ENCODE measurements at regions not wholly inside any gene's neighbourhood (a gene's known extent, or its start where the extent isn't known, plus 50 kb on each side); places are given as distances from the start of the nearest gene placed in this dataset.
"Not testable (repeated sequence)": the region's sequence is repeated elsewhere in the genome, so short reads cannot be mapped to it uniquely, and the experiment has no call there.

DNA sequence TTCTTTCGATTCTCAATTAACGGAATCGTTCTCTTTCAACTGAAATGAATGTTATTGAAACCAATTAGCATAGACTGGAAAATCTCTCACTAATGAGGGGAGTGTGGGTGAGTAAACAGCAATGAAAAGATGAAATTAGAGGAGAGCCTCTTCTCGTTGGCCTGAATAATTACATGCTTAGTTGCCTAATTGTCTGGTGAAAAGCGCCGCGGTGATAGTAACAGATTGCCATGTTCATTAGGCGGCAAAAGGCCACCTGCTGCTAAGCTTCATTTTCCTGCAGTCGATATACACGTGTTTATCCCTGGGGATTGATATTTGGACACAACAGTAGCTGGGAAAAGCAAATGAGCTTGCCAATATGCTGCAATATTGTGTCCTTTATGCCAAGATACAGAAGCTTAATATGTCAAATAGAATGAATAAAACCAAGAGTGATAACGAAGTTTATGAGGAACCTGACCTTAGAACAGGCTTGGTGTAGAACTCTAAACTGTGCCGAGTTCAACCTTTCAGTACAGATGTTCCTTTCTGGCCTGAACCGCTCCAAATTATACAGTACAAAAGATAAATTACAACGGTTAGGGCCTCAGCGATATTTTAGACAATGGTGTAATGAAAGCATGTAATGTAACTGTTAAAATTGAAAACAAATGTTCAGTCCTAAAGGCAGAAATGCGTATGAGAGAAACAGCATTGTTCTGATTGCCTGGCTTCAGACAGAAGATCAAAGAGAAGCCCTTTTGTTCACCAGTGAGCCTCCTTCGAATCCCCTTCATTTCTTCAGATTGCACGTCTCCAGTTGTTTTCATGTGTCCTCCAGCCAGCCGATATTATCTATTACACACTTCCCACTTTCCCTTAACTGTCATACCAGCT lies 185.2 kb downstream of the SHOX2 start:
- DNase-seq (ENCODE audit: low read depth): no peak

DNA sequence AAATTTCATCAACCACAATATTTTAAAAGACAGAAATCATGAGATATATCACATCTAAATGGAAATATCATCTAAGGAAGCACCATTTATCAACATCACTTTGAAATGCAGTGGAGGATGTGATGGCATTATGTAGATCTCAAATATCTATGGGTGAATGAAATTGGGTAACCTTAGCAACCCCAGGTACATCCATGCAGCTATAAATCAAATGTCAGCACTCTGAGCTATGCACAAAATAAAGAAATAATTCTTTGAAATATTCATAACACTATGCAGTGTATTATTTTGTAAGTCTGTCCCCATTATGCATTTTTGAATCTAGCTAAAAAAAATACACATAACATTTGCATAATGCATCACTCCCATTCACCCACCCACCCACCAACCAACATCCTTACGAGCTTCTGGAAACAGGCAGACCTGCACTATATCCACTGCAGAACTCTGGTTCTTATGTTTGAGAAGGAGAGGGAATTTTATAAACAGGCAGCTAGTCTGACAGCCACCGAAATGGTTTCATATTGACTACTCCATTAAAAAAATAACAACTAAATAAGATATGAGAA lies 186.8 kb downstream of the SHOX2 start:
- no peak for DNase-seq (ENCODE audit: low read depth)

DNA sequence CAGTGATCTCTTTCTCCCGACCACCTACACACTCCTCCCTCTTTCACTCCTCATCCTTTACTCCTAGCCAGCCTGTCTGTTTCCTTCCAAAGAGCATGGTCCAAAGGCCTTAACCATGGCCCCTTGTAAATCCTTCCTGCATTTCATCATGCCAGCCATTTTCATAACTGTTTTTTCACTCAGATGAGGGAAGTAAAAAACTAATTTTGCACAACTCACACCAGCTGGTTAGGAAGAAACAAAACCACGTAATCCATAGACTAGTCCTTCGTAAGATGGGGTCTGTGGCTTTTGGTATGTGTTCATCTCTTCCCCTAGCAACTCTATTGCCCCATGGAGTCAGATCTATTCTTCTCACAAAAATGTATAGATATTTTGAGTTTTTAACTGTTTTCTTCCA lies 187.8 kb downstream of the SHOX2 start:
- DNase-seq (ENCODE audit: low read depth): no peak

DNA sequence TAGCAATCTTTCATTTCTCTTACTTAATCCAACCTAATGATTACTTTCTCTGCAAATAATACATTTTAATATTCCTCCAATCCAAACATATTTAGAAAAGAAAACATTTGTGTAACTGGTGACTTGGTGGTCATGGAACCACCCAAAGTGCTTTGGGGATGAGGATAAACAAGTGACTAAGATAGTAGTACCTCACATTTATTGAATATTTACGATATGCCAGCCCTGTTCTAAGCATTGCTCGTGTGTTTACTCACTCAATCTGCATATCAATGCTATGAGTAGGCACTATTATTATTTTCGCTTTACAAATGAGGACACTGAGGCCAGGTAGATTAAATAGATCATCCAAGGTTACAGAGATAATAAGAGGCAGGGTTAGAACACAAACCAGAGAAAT lies 189.5 kb downstream of the SHOX2 start:
- DNase-seq (ENCODE audit: low read depth): no peak

DNA sequence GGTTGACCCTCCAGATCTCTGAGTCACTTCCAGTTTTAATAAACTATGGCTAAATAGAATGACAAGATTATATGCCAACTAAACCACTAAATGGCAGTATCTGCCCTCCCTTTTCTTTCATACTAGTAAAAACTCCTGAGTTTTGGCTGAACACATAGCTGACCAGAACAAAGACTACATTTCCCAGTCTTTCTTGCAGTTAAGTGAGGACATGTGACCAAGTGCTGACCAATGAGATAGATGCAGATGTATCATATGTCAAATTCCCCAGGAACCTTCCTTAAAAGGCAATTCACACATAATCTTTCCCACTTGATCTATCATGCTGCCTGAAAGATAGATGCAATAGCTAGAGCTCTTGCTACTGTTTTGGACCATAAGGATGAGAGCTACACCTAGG lies 191.3 kb downstream of the SHOX2 start:
- DNase-seq (ENCODE audit: low read depth): no peak

DNA sequence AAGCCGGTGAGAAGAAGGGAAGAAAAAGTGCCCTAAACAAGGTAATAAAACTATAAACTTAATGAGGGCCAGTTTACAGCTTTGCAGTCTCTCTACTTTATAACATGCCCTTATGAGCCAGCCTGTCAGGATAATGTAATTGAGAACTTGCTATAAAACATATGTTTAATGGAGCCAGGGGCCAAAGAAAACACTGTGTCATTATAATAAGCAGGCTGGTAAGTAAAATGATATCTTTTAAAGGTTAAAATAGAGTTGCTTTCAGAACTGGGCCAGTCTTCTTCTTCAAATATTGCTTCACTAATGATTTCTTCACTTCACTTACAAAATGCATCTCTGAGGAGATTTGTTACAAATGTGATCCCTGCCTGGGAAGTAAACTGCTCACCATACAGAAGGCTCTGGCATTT lies 192.5 kb downstream of the SHOX2 start:
- peak; percentile 3 for DNase-seq (ENCODE audit: low read depth)

DNA sequence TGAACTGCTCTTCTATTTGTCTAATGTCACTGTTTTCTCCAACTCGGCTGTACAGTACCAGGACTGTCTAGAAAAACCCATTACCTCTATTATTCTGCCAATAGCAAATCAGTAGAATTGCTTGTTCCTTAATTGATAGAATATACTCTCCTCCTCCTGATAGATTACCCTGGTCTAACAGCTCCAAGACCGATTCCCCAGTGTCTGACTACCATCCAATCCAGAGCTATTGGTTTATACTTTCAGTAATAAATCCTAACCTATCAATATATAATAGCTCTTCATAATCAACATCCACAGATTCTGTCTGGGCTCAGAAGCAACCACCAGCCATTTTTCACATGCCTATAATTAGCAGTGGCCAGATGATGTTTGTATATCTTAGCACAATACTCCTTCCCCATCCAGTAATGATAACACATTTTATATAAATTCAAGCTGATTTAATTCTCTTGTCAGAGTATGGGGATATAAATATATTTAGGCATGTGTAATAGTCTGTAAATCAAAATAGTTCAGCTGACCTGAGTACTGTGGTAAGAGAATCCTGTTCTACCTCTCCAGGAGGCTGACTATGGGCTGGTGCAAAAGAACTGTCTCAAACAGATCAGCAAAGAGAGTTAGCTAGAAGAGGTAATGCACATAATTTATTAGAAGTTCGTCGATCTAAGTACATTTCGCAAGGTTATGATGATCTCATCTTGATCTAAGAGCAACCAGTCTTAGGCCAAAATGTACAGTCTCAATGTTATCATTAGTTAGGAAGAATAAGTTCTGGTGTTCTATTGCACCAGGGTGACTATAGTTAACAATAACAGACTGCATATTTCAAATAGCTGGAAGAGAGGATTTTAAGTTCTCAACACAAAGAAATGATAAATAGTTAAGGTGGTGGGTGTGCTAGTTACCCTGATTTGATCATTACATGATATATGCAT lies 193.4 kb downstream of the SHOX2 start:
- no peak for DNase-seq (ENCODE audit: low read depth)

DNA sequence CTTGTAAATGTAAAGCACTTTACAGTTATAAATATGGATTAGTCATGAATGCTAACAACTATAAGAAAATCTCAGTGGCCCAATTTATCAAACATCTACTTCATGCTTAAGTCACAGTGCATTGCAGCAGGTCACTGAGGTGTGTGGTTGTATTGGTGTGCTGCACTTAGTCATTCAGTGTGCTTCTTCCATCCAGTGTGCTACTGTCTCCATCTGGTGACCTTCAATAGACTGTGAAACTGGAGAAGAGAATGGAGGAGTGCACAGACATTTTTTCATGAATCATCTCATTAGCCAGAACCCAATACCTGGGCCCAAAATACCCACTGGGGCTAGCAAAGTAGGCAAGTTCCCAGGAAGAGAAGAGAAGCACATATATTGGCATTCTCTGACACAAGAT lies 199.6 kb downstream of the SHOX2 start:
- DNase-seq (ENCODE audit: low read depth): peak; percentile 9

DNA sequence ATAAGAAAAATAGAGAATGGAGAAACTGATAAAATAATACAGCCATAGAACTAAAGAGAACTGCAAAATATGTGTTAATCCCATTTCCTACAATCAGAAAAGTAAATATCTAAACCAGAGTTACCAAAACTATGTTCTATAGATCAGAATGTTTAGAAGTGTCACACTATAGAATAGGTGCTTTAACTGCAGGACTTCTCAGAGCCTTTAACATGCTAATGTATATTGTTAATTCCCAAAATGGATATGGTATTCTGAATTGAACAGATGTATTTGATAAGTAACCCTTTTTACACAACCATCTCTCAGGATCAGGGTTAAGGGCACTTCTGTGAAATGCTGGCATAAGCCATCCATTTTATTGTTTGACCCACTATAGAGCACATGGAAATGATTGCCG lies 200.3 kb downstream of the SHOX2 start:
- DNase-seq (ENCODE audit: low read depth): no peak

DNA sequence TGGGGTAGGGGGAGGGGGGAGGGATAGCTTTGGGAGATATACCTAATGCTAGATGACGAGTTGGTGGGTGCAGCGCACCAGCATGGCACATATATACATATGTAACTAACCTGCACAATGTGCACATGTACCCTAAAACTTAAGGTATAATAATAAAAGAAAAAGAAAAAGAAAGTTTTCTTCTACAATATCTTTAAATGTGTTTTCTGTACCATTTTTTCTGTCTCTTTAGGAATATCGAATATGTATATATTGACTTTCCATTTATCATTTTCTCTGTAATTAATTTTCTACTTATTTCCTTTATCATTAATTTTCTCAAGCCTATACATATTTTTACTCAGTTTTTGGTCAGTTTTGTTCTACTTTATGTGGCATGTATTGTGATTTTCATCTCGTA lies 203.5 kb downstream of the SHOX2 start:
- DNase-seq (ENCODE audit: low read depth): not testable (repeated sequence)

DNA sequence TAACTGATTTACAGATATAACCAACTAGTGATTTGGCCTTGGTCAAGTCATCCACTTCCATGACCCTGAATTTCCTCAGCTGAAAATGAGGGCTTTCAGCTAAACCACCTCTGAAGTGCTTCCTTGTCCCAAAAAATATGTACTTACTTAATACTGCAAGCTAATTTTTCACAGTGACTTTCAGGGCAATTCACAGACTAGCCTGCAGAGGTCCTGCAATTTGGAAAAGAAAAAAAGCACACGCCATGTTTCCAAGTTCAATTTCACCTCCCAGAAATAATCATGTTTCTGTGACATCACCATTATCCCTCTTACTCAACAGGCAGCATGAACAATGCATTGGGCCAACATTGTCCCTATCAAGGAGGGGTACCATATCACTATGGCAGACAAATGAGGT lies 218.2 kb downstream of the SHOX2 start:
- no peak for DNase-seq (ENCODE audit: low read depth)

DNA sequence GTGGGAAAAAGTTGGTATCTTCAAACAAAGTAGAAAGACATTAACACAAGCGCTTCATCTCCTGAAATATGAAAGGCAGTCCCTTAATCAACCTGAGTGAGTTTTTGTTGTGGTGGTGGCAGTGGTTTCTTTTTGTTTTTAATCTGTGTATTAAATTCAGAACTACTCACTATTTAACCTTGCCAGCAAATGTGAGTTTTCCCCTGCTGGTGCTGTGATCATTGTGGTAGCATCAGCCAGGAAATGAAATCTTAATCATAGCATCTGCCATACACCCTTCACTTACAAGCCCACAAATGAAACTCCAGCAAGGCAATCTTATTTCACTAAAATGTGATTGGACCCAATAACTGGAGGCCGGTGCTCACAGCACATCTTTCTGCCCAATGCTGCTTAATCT lies 229.7 kb downstream of the SHOX2 start:
- DNase-seq (ENCODE audit: low read depth): no peak

DNA sequence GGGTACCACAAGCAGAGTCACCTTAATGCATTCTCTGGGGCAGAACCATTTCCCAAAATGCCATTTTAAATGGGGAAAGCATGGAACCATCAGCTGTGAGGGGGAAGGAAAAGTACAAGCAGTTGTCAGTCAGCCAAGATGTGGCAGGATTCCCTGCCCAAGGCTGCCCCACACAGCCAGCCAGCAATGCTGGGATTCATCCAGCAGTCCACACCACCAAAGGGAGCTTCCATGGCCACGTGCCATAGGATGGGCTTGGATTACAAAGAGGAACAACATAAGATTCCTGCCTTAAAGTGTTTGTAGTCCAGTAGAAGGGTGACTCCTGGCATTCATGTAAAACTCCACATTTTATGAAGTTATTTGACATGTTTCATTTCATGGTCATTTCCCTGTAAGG lies 233.3 kb downstream of the SHOX2 start:
- peak; percentile 74 for DNase-seq (ENCODE audit: low read depth)

DNA sequence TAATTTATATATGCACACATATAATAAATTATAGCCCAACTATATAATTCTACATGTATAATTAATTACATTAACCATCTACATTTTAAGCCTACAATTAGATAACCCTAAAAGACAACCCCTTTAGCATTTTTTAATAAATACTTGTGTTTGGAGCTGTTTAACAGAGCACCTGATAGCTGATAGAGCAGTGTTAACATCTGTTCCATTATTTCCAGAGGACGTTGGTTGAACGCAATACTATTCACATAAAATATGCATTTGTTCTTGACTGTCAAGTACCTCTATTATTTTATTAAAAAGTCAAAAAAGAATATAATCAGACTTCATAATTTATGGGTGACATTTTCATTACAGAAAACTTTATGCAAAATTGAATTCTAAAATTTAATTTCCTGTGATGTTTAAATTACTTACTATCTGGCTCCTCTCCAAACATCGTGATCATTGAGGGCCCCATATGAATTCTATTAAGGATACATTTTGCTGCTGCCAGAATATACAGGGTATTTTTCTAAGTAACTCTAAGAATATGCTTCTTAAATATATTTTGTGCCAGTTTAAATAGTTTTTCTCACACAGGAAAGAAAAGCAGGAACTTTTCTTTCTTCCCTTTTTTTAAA lies 234.3 kb downstream of the SHOX2 start:
- DNase-seq (ENCODE audit: low read depth): no peak

DNA sequence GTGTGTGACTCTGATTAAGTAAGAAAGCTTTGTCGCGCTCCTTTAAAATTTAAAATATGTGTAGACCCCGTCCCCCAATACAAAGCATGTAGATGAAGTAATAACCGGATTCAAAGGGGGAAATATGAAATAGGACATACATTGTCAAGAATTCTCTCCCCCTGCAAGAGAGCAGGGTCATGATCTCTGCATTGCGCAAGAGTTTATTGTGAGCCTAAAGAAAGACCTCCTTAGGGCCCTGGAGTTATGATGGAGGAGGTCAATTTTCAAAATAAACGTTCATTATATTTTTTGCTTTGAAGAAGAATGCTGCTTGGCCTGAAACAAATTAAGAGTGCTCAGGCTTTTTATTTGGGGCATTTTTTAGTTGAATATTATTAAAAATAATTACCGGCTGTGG lies 235.0 kb downstream of the SHOX2 start:
- no peak for DNase-seq (ENCODE audit: low read depth)

DNA sequence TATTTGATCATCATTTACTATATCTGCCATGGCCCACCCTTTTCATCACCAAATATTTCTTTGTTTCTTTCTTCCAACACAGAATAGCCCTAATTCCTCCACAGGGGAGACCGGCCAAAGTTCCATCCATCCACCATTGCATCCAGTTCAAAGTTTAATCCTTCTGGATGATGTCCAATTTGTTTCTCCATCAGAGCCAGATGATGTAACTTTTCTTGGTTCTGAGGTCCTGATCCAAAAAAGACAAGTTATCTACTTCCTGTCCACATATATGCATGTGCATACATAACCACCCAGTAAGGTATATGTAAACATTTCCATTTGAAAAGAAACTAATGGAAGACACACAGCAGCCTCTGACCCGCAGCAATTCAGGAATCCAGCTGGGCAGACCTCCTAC lies 237.3 kb downstream of the SHOX2 start:
- no peak for DNase-seq (ENCODE audit: low read depth)

DNA sequence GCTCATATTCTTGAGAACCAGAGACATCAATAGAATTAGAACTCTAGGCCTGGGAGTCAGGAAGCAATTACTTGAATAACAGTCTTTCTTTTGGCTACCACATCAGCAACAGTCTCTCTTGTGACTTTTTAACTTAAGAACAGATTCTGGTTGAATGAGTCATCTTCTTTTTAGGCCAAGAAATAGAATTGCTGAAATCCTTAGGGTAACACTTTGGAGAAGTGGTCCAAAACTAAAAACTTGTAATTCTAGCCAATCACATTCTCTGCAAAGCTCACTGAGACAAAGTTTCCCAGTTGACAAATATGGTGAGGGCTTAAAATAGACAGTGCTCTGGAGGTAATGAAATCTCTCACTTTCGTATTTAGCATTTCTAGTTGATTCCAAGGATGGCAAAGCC lies 238.0 kb downstream of the SHOX2 start:
- peak; percentile 41 for DNase-seq (ENCODE audit: low read depth)

DNA sequence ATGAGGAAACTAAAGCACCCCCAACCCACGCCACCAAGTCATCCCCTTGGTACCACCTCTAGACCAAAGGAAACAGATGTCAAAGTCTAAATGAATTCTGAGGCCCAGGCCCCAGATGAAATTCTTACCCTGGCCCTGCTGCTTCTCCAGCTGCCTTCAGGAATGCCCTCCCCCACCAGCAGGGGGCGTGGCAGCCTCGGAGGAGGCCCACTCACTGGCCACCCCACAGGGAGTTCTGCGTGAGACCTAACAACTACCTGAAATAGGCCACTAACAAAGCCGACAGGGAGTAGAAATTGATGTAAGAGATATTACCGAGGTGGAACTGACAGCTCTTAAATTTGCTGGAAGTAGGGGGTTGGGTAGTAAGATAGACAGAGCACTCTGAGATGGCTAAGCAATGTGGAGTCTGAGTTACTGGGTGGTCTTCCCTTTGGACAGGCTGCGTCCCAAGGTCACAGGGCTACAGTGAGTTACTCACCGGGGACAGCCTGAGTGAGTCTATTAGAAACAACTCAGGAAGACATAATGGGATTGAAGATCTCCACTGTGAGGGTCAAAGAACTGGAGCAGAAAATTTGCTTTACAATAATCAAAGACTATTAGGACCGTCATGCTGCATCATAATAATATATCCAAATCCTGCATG lies 240.7 kb downstream of the SHOX2 start:
- DNase-seq (ENCODE audit: low read depth): no peak

DNA sequence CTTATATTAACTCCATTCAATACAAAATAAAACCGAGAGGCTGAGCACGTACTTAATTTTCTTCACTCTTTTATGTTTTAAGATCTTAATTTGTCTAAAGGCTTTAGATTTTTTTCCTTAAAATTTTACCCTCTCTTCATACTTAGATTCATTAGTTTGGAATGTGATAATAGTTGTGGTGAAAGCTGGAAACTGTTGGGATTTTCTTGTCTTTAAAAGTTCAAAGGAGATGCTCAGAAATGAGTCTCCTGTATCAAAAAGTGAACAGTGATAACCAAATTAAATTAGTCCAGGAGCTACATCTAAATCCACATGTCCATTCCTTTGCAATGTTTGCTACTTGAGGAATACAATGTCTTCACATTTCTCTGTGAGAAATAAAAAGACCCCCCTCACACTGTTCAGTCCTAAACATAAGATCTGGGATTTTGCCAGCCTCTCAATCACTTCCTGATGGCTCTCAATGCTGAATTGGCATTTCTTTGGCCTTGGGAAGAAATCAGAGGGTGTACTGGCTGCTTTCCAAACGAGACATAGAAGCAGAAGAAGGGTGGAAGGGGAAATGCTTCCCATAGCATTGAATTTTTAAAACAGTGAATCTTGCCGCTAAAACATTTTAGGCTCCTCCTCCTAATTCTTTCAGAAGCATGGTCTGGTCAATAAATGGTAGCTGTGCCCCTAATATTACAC lies 245.0 kb downstream of the SHOX2 start:
- no peak for DNase-seq (ENCODE audit: low read depth)

DNA sequence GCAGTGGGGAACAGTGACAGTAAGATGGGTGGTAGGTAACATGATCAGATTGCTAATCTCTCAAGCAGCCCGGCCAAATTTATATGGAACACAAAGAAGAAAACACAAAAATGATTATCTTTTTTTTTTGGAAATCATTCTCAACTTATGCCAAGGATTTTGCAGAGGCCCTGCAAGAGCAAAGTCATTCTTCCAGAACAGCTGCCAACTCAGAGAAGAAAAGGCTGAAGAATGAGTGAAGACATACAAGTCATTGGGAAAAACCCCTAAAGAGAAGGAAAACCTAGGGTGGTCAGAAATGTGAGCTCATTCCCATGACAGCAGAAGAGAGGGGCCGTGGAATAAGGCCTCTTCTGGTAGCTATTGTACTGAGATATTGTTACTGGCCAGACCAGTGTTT lies 246.7 kb downstream of the SHOX2 start:
- no peak for DNase-seq (ENCODE audit: low read depth)
